Gastrocnemius medialis (tissue), 4 donors: ENCODE measurements at regions not wholly inside any gene's neighbourhood (a gene's known extent, or its start where the extent isn't known, plus 50 kb on each side); places are given as distances from the start of the nearest gene placed in this dataset.
"Not testable (repeated sequence)": the region's sequence is repeated elsewhere in the genome, so short reads cannot be mapped to it uniquely, and the experiment has no call there.

Source experiments
- ATAC-seq, 2 donors: fragments of 150-250 bp; one replicate each; pipeline ENCODE4 v1.9.1; 2016
- DNase-seq, 2 donors: peaks; one replicate each; pipeline ENCODE4 v3.0.0-alpha.2; 2019
- H3K27ac ChIP-seq, 4 donors: fragments of 200-600 bp; sonication (generic); 1 replicate in 1 of 4; 2 replicates in 3 of 4; pipeline ENCODE4 v1.5.1; 2016 to 2018; ENCODE audit warnings: mild to moderate bottlenecking in 2 of 4, moderate library complexity in 1 of 4
- H3K27me3 ChIP-seq, 3 donors: fragments of 200-600 bp; sonication (generic) in 2 of 3; 1 replicate in 1 of 3; 2 replicates in 2 of 3; pipeline versions ENCODE4 v1.5.1 to v1.6.0; 2016 to 2019; ENCODE audit warnings: mild to moderate bottlenecking in 1 of 3, moderate library complexity in 1 of 3
- H3K36me3 ChIP-seq, 2 donors: fragments of 200-600 bp; sonication (generic) in 1 of 2; one replicate each; pipeline ENCODE4 v1.5.1; 2017 to 2018
- H3K4me1 ChIP-seq, 2 donors: fragments of 200-600 bp; sonication (generic) in 1 of 2; one replicate each; pipeline ENCODE4 v1.5.1; 2016 to 2017; ENCODE audit warnings: mild to moderate bottlenecking in 2 of 2
- H3K4me3 ChIP-seq, 4 donors: fragments of 200-600 bp; sonication (generic) in 3 of 4; 1 replicate in 1 of 4; 2 replicates in 3 of 4; pipeline ENCODE4 v1.5.1; 2016 to 2019; ENCODE audit warnings: mild to moderate bottlenecking in 2 of 4
- H3K9me3 ChIP-seq, 3 donors: fragments of 200-600 bp; sonication (generic) in 2 of 3; 1 replicate in 1 of 3; 2 replicates in 2 of 3; pipeline ENCODE4 v1.5.1; 2016 to 2019
- POLR2A ChIP-seq, 2 donors: fragments of 450-650 bp; IDR thresholded peaks; one replicate each; pipeline ENCODE4 v1.6.1; 2017; ENCODE audit warnings: antibody characterized with exemption in 2 of 2, mild to moderate bottlenecking in 2 of 2, moderate library complexity in 2 of 2
- in situ Hi-C, 4 donors: fragments of 200-750 bp; cut with MboI; loops; one replicate each; pipeline versions ENCODE4 v1.15.0 to v1.8.0; 2017; ENCODE audit warnings: low sequenced_read_pairs in 4 of 4
- intact Hi-C: fragments of 100-400 bp; cut with DNase I; formaldehyde crosslinking; loops from one replicate; pipeline ENCODE4 v1.15.1; 2023; ENCODE audit warnings: low total_unique reads
- TF ChIP-seq, protein P1 (sequence below), 5 experiments: fragments of 450-650 bp in 3 of 5; fragments of 200-600 bp in 2 of 5; sonication (generic) in 2 of 5; IDR thresholded peaks in 4 of 5; conservative IDR thresholded peaks in 1 of 5; 1 replicate in 4 of 5; 2 replicates in 1 of 5; pipeline ENCODE4 v1.5.1; 2016 to 2019; ENCODE audit warnings: antibody characterized with exemption in 5 of 5, mild to moderate bottlenecking in 3 of 5, moderate library complexity in 3 of 5

DNA sequence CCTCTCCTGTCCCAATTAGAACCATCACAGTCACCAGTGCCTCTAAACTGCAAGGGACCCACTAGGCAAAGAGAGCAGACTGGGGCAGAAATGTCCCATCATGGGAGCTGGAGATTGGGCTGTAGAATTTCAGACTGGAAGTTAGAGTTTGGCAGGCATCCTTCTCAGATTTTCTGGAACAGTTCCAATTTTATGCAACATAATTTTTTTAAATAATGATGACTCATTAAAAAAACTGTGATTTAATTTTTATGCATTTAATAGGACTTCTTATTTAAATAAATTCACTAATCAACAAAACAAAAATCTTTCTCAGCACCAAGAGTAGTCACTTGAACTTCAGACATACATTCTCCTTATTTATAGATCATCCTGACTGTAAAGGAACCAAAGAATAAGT lies 84.6 kb upstream of the SLC7A14 start:
- Histone ChIP-seq H3K4me3 (no peak overlapping the region), H3K9me3 (no peaks in the 10 kb centered on the region), H3K4me1 (no peaks in the 10 kb centered on the region), H3K27ac (no peak overlapping the region), H3K36me3 (no peaks in the 10 kb centered on the region), H3K27me3 (no peaks in the 10 kb centered on the region)
- intact Hi-C loops = no loop called here
- DNase-seq = no peak
- TF ChIP-seq, protein P1, sequence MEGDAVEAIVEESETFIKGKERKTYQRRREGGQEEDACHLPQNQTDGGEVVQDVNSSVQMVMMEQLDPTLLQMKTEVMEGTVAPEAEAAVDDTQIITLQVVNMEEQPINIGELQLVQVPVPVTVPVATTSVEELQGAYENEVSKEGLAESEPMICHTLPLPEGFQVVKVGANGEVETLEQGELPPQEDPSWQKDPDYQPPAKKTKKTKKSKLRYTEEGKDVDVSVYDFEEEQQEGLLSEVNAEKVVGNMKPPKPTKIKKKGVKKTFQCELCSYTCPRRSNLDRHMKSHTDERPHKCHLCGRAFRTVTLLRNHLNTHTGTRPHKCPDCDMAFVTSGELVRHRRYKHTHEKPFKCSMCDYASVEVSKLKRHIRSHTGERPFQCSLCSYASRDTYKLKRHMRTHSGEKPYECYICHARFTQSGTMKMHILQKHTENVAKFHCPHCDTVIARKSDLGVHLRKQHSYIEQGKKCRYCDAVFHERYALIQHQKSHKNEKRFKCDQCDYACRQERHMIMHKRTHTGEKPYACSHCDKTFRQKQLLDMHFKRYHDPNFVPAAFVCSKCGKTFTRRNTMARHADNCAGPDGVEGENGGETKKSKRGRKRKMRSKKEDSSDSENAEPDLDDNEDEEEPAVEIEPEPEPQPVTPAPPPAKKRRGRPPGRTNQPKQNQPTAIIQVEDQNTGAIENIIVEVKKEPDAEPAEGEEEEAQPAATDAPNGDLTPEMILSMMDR (IDR thresholded peaks at IDR 0.05 in 4 of 5, conservative IDR thresholded peaks at IDR 0.05 in 1 of 5) = no peak
- no peak for TF ChIP-seq POLR2A (IDR thresholded peaks at IDR 0.05)
- ATAC-seq = no peak
- in situ Hi-C loops = no loop called here

GRCh38 chr3:170662986-170663385 lies 77.1 kb upstream of the SLC7A14 start:
- intact Hi-C loops, H3K27me3 ChIP-seq, ATAC-seq, in situ Hi-C loops, H3K9me3 ChIP-seq, H3K27ac ChIP-seq, H3K4me1 ChIP-seq, H3K4me3 ChIP-seq, H3K36me3 ChIP-seq, DNase-seq: not testable (repeated sequence)

DNA sequence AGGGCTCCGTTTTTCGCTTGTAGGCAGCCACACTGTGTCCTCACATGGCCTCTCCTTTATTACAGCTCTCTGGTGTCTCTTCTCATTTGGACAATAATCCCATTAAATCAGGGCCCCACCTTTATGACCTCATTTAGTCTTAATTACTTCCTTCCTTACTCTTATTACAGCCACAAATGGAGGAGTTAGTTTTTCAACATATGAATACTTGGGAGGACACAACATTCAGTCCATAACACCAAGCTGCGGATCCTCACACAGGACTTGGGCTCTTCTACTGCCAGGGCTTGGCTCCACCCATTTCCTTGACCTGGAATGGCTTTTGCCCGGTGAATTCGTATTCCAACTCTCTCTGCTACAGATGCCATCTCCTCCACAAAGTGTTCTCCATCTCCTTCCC lies 74.3 kb upstream of the SLC7A14 start:
- H3K27me3 ChIP-seq = no peaks in the 10 kb centered on the region
- no peaks in the 10 kb centered on the region for H3K9me3 ChIP-seq
- DNase-seq (no peak), ATAC-seq (no peak)
- no peaks in the 10 kb centered on the region for H3K4me1 ChIP-seq
- H3K27ac ChIP-seq = no peak overlapping the region
- intact Hi-C loops (no loop called here), in situ Hi-C loops (no loop called here)
- H3K36me3 ChIP-seq = no peaks in the 10 kb centered on the region
- no peak overlapping the region for H3K4me3 ChIP-seq
- TF ChIP-seq POLR2A (IDR thresholded peaks at IDR 0.05) = no peak
- TF ChIP-seq, protein P1 (IDR thresholded peaks at IDR 0.05 in 4 of 5, conservative IDR thresholded peaks at IDR 0.05 in 1 of 5) = no peak

GRCh38 chr3:170657312-170657711 lies 71.4 kb upstream of the SLC7A14 start:
- intact Hi-C loops = no loop called here
- no peak for TF ChIP-seq POLR2A (IDR thresholded peaks at IDR 0.05)
- TF ChIP-seq, protein P1 (IDR thresholded peaks at IDR 0.05 in 4 of 5, conservative IDR thresholded peaks at IDR 0.05 in 1 of 5) = no peak
- in situ Hi-C loops = no loop called here
- ATAC-seq (no peak), DNase-seq (no peak)
- Histone ChIP-seq H3K9me3 (no peaks in the 10 kb centered on the region), H3K4me3 (no peak overlapping the region), H3K4me1 (no peaks in the 10 kb centered on the region), H3K36me3 (no peaks in the 10 kb centered on the region), H3K27ac (no peak overlapping the region), H3K27me3 (no peaks in the 10 kb centered on the region)

DNA sequence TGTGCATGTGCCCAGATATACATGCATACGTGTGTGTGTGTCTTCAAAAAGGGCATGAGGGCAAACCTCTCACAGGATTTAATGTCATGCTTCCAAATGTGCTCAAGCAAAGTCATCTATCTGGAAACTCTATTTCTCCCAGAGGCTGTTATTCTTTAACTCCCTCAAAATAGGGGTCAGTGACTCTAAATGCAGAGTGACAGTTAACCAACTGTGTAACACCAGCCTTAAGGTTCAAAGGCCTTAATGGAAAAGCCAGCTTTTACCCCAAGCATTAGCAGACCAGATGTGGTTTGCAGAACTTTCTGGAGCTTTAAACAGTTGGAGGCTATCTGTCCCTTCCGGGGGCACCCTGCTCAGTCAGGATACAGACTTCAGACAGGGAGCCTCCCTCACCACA lies 70.4 kb upstream of the SLC7A14 start:
- intact Hi-C loops (no loop called here), in situ Hi-C loops (no loop called here)
- Histone ChIP-seq H3K27ac (no peak overlapping the region), H3K4me1 (no peaks in the 10 kb centered on the region), H3K9me3 (no peaks in the 10 kb centered on the region), H3K27me3 (no peaks in the 10 kb centered on the region), H3K36me3 (no peaks in the 10 kb centered on the region), H3K4me3 (no peak overlapping the region)
- ATAC-seq (no peak), DNase-seq (no peak)
- TF ChIP-seq POLR2A (IDR thresholded peaks at IDR 0.05) = no peak
- TF ChIP-seq, protein P1 (IDR thresholded peaks at IDR 0.05 in 4 of 5, conservative IDR thresholded peaks at IDR 0.05 in 1 of 5) = no peak
